Mesothelial cell of epicardium (in vitro differentiated cells): ENCODE measurements at regions not wholly inside any gene's neighbourhood (a gene's known extent, or its start where the extent isn't known, plus 50 kb on each side); places are given as distances from the start of the nearest gene placed in this dataset.
"Not testable (repeated sequence)": the region's sequence is repeated elsewhere in the genome, so short reads cannot be mapped to it uniquely, and the experiment has no call there.

Experiments
- DNase-seq, 2 experiments: peaks; one replicate each; pipeline ENCODE4 v3.0.0; 2021; ENCODE audit warnings: low spot score in 2 of 2; ENCODE audit not compliant: unreplicated experiment in 2 of 2
- H3K27ac Mint-ChIP-seq: 2 replicates; pipeline ENCODE4 v1.8.0; 2021; ENCODE audit warnings: mixed read lengths
- H3K27me3 Mint-ChIP-seq: 2 replicates; pipeline ENCODE4 v1.8.0; 2021; ENCODE audit warnings: low read depth, mixed read lengths
- H3K36me3 Mint-ChIP-seq: 2 replicates; pipeline ENCODE4 v1.8.0; 2021; ENCODE audit warnings: mixed read lengths
- H3K4me1 Mint-ChIP-seq: 2 replicates; pipeline ENCODE4 v1.8.0; 2021; ENCODE audit warnings: mixed read lengths
- H3K4me3 Mint-ChIP-seq: 2 replicates; pipeline ENCODE4 v1.8.0; 2021; ENCODE audit warnings: mild to moderate bottlenecking, moderate library complexity, mixed read lengths
- H3K9me3 Mint-ChIP-seq: 2 replicates; pipeline ENCODE4 v1.8.0; 2021; ENCODE audit warnings: mixed read lengths
- CTCF ChIP-seq: fragments of 200-600 bp; sonication (generic); IDR thresholded peaks from one replicate; pipeline ENCODE4 v1.5.0; 2021; ENCODE audit warnings: antibody characterized with exemption; ENCODE audit not compliant: unreplicated experiment

DNA sequence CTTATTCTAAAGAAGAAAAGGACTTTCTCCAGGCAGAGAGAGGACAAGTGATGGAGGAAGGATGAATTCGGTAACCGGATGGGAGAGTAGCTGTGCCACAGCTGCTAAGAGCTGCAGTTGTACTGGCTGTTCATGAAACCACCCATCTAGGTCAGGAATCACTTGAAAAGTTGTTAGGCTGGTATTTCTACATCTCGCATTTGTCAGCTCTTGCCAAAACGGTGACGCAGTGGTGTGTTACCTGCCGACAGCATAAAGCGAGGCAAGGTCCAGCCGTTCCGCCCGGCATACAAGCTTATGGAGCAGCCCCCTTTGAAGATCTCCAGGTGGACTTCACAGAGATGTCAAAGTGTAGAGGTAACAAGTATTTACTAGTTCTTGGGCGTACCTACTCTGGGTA, 87.3 kb upstream of the DEFB108B start:
- peaks cover 30% of the 10 kb centered on the region for H3K4me1 Mint-ChIP-seq

DNA sequence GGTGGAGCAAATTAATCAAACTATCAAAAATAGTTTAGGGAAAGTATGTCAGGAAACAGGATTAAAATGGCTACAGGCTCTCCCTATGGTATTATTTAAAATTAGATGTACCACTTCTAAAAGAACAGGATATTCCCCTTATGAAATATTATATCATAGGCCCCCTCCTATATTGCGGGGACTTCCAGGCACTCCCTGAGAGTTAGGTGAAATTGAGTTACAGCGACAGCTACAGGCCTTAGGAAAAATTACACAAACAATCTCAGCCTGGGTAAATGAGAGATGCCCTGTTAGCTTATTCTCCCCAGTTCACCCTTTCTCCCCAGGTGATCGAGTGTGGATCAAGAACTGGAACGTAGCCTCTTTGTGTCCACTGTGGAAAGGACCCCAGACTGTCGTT, 86.7 kb upstream of the DEFB108B start:
- Mint-ChIP-seq H3K4me1 (peaks cover 36% of the 10 kb centered on the region), H3K27me3 (peaks cover 19% of the 10 kb centered on the region), H3K4me3 (peak overlapping the region; percentile 33), H3K27ac (peak overlapping the region; percentile 39)
- not testable (repeated sequence) for H3K36me3 Mint-ChIP-seq, H3K9me3 Mint-ChIP-seq, DNase-seq

More for the DNA sequence above, 87.3 kb upstream of the DEFB108B start:
- peaks cover 13% of the 10 kb centered on the region for H3K27me3 Mint-ChIP-seq
- peak overlapping the region; percentile 33 for H3K4me3 Mint-ChIP-seq
- not testable (repeated sequence) for DNase-seq, H3K9me3 Mint-ChIP-seq, H3K27ac Mint-ChIP-seq, H3K36me3 Mint-ChIP-seq

- H3K36me3 Mint-ChIP-seq, H3K9me3 Mint-ChIP-seq, DNase-seq: not testable (repeated sequence)
- H3K27ac Mint-ChIP-seq = peak overlapping the region; percentile 27
- peaks cover 44% of the 10 kb centered on the region for H3K4me1 Mint-ChIP-seq
- peaks cover 43% of the 10 kb centered on the region for H3K27me3 Mint-ChIP-seq
- H3K4me3 Mint-ChIP-seq = peak overlapping the region; percentile 5
These were observed 83.9 kb upstream of the DEFB108B start for GRCh38 chr11:71748965-71749620.

DNA sequence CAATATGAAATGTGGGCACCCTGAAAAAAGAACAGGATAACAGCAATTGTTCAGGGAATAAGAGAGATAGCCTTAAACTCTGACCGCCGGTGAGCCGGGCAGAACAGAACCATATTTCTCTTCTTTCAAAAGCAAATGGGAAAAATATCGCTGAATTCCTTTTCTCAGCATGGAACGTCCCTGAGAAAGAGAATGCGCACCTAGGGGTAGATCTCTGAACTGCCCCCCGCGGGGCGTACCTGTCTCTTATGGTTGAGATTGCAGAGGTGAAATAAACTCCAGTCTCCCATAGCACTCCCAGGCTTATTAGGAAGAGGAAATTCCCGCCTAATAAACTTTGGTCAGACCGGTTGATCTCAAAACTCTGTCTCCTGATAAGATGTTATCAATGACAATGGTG, 82.1 kb upstream of the DEFB108B start:
- not testable (repeated sequence) for DNase-seq, H3K4me3 Mint-ChIP-seq, H3K36me3 Mint-ChIP-seq, H3K9me3 Mint-ChIP-seq, H3K27ac Mint-ChIP-seq
- TF ChIP-seq CTCF = peak; percentile 51
- Mint-ChIP-seq H3K27me3 (peaks cover 45% of the 10 kb centered on the region), H3K4me1 (peaks cover 39% of the 10 kb centered on the region)

DNA sequence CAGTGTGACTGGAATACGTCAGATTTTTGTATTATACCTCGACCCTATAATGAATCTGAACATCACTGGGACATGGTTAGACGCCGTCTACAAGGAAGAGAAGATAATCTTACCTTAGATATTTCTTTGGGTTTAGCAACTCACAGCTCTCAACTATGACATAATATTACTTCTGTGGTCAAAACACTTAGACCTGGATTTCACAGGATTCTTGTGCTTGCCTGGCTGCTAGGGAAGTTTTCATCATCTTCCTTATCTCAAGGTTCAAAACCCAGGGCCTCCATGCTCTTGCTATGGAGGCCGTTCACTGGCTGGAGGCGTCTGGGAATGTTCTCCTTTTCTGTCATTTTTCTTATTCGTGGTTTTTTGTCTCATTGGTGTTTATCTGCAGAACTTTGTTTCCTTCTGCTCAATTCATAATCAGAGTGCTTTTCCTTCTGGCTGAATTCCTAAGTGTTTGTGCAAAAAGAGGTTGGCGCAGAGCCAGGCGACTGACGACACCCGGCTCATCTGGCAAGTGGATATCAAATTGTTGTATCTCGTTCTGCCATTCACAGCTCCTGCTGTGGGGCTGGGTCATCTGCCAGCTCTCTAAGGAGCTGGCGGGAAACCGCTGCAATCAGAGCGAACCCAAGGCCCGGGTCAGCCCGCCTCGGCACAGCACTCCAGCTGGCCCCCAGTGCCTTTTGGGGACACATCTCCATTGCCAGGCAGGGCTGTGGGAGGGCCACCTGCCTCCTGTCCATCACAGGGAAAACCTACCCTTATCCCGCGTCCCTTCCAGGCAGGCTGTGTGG, 68.1 kb upstream of the DEFB108B start:
- not testable (repeated sequence) for H3K36me3 Mint-ChIP-seq, H3K4me3 Mint-ChIP-seq, H3K27me3 Mint-ChIP-seq, H3K9me3 Mint-ChIP-seq
- peak in 1 of 2 experiments; percentile 66 for DNase-seq
- peaks cover 18% of the 10 kb centered on the region for H3K4me1 Mint-ChIP-seq
- H3K27ac Mint-ChIP-seq = peak overlapping the region; percentile 94

DNA sequence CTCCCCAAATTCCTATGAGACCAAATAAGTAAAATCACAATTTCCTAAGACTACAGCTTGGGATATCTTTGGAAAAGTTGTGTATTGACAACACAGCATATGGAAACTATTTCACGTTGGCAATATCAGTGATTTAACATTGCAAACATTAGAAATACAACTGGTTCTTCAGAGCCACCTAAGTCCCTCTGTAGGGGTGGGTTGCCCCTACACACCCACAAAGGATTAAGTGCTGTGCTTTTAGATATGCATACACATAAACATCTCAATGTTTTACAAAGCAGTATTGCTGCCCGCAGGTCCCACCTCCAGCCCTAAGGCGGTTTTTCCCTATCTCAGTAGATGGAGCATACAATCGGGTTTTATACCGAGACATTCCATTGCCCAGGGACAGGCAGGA, 66.0 kb upstream of the DEFB108B start:
- H3K4me1 Mint-ChIP-seq = peaks cover 18% of the 10 kb centered on the region
- H3K36me3 Mint-ChIP-seq, DNase-seq, H3K27ac Mint-ChIP-seq, H3K9me3 Mint-ChIP-seq, H3K27me3 Mint-ChIP-seq, H3K4me3 Mint-ChIP-seq: not testable (repeated sequence)

DNA sequence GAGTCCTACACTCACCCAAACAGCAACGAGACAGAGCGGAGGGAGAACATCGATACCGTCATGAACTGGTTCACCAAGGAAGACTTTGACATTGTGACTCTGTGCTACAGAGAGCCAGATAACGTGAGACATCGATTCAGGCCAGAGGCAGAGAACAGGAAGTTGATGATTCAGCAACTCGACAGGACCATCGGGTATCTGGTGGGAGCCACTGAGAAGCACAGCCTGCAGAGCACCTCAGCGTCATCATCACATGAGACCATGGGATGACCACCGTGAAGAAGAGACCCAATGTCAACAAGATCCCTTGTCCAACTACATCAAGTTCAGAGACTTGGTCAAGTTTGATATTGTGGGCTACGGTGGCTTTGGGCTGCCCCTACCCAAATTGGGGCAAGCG, 60.8 kb upstream of the DEFB108B start:
- not testable (repeated sequence) for H3K4me1 Mint-ChIP-seq, H3K27me3 Mint-ChIP-seq, H3K36me3 Mint-ChIP-seq, H3K4me3 Mint-ChIP-seq, DNase-seq, H3K27ac Mint-ChIP-seq, H3K9me3 Mint-ChIP-seq

DNA sequence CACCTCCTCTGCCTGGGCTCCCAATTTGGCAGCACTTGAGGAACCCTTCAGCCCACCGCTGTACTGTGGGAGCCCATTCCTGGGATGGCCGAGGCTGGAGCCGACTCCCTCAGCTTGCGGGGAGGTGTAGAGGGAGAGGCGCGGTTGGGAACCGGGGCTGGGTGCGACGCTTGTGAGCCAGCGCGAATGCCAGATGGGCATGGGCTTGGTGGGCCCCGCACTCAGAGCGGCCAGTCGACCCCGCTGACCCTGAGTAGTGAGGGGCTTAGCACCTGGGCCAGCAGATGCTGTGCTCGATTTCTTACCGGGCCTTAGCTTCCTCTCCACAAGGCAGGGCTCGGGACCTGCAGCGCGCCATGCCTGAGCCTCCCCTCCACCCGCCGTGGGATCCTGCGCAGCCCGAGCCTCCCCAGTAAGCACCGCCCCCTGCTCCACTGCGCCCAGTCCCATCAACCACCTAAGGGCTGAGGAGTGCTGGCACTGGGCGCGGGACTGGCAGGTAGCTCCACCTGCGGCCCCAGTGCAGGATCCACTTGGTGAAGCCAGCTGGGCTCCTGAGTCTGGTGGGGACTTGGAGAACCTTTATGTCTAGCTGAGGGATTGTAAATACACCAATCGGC, 58.3 kb upstream of the DEFB108B start:
- Mint-ChIP-seq H3K36me3 (no peaks in the 10 kb centered on the region), H3K27me3 (peaks cover 3% of the 10 kb centered on the region), H3K4me3 (no peak overlapping the region), H3K9me3 (no peaks in the 10 kb centered on the region), H3K27ac (no peak overlapping the region), H3K4me1 (no peaks in the 10 kb centered on the region)
- TF ChIP-seq CTCF = no peak
- DNase-seq = no peak

DNA sequence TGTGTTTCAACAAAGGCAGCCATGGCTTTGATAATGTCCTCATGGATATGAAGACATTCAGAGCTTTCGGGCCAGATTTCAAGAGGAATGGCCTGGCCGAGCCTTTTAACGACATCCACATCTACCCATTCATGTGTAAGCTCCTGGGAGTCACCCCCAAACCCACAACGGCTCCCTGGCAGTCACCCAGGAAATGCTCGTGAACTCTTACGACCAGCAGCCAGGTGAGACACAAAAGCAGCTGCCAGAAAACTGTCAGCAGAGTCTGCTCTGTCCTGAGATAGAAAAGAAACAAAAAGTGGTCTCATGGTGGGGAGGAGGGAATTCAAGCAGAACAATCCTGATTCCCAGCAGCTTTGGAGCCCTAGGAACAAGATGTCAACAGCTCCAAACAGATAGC, 52.9 kb upstream of the DEFB108B start:
- H3K36me3 Mint-ChIP-seq, H3K9me3 Mint-ChIP-seq, H3K27me3 Mint-ChIP-seq, H3K4me3 Mint-ChIP-seq: not testable (repeated sequence)
- DNase-seq = peak in 1 of 2 experiments; percentile 31
- H3K4me1 Mint-ChIP-seq = peaks cover 25% of the 10 kb centered on the region
- H3K27ac Mint-ChIP-seq = peak overlapping the region; percentile 52

DNA sequence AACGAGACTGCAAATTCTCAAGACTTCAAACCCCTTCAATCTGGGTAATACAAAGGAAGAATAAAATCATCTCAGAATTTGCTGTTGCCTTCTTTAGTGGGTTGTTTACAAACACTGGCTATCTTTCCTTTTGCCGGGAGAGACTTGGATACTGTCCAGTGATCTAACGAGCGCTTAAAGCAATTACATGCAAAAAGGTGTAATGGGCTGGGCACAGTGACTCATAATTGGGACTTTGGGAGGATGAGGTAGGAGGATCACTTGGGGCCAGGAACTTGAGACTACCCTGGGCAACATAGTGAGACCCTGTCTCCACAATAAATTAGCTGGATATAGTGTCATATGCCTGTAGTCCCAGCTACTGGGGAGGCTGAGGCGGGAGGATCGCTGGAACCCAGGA, 52.2 kb upstream of the DEFB108B start:
- H3K9me3 Mint-ChIP-seq, H3K4me3 Mint-ChIP-seq, H3K27me3 Mint-ChIP-seq, H3K36me3 Mint-ChIP-seq, H3K27ac Mint-ChIP-seq: not testable (repeated sequence)
- H3K4me1 Mint-ChIP-seq = peaks cover 29% of the 10 kb centered on the region
- DNase-seq = peak in 1 of 2 experiments; percentile 21

DNA sequence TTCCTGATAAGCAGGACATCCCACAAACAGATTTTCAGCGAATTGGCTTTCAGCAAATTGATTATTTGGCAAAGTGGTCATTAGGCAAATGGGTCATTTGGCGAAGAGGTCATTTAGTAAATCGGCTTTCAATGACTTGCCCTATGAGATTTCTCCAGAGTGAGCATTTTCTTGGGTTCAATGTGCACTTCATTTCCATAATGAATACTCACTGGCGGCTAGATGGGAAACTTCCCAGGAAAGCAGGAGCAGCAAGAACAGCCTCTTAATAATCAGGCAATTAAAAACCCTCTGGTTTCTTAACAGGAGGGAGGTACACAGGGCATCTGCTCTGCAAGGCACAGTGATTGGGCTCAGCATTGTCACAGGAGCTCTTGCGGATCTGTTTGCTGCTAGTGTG, 51.5 kb upstream of the DEFB108B start:
- not testable (repeated sequence) for H3K36me3 Mint-ChIP-seq, H3K27me3 Mint-ChIP-seq, H3K4me3 Mint-ChIP-seq, H3K27ac Mint-ChIP-seq, H3K9me3 Mint-ChIP-seq
- DNase-seq = peak in 1 of 2 experiments; percentile 7
- peaks cover 34% of the 10 kb centered on the region for H3K4me1 Mint-ChIP-seq
